GM21360 (cell line): ENCODE measurements at regions not wholly inside any gene's neighbourhood (a gene's known extent, or its start where the extent isn't known, plus 50 kb on each side); places are given as distances from the start of the nearest gene placed in this dataset.

Experiments
- ATAC-seq: cut with Tn5 transposase; IDR thresholded peaks from one replicate; pipeline ENCODE4 v1.9.1; 2021; ENCODE audit warnings: mild to moderate bottlenecking, moderate library complexity; ENCODE audit not compliant: unreplicated experiment

DNA sequence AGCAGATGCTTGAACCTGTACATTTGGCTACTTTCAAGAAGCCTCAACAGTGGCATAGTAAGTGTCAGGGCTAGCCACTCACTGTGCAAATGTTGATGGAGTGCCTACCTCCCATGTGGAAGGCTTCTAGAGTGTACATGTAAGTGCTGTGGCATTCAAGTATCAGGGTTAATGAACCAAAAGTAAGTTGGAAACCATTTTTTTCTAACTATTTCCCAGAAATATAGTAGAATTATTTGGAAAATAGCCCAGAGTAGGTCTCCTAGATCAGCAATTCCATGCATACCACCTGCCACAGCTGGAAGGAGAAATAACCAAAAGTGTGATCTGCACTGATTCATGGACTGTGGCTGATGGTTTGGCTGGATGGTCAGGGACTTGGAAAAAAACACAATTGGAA is 53.3 kb downstream of the FOXD1 start:
- ATAC-seq = no peak

DNA sequence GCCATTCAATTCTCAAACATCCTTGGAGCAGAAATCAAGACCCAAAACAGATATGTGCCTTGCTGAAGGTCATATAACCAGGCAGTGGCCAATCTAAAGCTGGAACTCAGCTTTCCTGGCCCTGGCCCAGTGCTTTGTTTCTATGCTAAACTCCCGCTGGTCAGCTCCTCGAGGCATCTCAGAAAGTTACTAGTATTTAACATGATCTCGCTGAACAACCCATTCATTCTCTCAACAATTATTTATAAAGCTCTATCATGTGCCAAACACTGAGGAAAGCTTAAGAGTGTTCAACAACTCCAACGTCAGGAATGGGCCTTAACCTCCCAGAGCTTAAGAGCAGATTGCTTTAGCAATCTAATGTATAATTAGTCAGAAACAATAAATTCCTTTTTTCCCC is 54.0 kb downstream of the FOXD1 start:
- no peak for ATAC-seq

DNA sequence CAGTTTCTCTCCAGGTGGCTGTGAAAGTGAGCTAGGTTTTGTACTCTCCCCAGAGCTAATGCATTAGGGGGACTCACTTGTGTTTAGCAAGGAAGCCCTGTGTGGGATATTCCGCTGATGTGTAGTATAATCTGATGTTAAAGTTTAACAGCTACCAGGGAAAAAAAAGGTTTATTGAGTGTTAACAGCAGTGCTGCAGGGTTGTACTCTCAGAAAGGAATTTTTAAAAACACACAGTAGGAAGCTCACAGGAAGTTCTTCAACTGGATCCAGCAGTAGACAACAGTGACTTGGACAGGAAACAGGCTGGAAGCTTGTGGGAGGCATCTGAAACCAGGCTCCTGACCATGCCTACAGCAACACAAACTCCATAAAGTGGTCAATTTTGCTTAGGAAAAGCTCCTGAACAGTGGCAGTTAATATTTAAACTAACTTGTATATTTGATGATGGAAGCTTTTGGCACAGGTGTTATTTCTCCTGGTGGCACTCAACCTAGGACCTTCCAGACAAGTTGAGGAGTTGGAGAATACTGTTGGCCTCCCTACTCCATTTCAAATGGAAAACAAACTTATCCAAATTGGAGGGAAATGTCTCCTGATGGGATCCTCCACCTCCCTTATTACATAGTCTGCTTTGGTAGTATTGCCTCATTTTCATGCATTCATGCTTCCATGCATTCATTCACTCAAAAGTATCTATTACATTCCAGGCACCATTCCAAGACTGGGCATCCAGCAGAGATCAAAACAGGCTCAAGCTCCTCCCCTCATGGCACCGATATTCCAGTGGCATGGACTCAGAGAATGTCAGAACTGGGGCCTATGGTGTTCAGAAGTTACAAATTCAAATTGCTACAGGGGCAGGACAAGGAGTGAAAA is 54.7 kb downstream of the FOXD1 start:
- no peak for ATAC-seq

DNA sequence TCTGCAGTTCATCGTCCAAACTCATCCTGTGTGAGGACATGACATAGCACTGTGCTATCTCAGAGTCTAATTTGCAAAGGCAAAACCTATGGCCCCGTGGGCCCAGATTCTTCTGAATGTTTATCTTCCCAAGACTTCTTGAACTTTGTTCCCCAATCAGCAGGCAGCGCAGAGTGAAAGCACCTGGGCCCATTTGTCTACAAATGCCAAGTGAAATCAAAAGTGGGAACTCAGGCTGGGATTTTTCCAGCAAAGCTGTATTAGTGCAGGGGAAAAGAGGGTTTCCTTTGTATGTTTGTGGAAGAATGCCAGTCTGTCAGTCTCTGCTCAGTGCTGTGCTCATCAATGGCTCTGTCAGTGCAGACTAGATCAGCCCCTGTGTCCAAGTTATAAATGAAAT is 55.8 kb downstream of the FOXD1 start:
- ATAC-seq = no peak

DNA sequence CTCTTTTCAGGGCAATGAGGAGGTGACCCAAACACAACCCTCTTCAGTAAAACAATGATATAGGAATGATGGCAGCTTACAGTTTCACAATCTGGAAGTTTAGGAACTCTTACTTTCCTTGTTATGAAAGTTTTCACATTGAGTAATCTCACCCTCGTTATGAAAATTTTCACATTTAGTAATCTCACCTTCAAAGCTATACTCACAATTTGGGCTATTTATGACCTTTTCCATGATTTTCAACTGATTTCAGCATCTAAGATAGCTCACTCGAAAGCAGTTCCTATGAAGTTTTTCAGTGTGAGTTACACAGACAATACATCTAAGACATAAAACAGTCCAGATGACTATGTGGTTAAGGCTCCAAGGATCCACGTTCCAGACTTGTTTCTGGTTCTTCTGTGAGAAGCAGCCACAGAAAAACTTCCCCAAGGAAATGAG is 57.1 kb downstream of the FOXD1 start:
- ATAC-seq = no peak

DNA sequence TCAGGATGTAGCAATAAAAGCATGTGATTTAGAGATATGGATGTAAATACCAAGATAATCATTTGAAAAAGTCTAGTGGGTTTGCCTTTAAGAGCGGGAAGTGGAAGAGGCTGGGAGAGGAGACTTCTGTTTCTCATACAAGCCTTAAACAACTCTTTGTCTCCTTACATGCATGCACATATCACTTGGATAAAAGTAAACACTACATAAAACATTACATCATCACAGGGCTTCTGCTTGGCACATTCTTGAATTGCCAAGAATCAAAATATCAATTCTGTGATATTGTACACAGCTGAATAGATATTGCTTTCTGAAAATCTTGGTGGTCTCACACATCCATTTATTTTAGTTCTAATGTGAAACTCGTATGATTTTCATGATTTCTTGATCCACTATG is 57.6 kb downstream of the FOXD1 start:
- no peak for ATAC-seq

DNA sequence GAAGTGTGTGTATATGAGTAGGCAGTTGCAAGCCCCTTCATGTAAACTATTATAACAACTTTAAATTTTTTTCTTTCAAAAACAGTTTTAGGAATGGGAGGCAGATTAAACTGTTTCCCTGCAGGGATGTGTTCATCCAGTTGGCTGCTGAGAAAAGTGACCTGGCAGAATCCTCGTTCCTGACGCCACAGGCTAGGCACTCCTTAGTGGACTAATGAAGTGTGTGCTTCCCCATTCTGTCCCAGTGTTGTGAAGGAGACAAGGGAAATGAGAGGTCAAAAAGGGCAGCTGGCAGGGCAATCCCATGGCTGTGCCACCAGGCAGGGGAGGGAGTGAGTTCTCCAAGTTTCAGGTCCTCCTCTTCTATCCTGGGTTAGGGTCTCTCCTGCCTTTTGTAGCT is 59.8 kb downstream of the FOXD1 start:
- no peak for ATAC-seq

DNA sequence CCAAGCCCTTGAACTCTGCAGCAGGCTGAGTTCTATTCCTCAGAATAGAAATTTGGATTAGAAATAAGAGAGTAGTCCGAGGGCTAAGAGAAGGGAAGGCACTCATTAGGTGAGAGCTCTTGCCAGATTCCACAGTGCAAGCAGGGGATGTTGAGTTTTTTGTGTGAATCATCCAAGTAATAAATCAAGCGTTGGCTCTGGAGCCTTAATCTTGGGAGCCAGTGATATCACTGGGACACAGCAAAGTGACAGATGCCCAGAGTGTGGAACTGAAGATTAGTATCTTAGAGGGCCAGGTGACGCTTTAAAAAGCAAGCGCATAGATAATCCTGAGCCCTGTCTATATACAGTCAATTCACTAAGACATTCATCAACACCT is 60.3 kb downstream of the FOXD1 start:
- ATAC-seq = no peak

DNA sequence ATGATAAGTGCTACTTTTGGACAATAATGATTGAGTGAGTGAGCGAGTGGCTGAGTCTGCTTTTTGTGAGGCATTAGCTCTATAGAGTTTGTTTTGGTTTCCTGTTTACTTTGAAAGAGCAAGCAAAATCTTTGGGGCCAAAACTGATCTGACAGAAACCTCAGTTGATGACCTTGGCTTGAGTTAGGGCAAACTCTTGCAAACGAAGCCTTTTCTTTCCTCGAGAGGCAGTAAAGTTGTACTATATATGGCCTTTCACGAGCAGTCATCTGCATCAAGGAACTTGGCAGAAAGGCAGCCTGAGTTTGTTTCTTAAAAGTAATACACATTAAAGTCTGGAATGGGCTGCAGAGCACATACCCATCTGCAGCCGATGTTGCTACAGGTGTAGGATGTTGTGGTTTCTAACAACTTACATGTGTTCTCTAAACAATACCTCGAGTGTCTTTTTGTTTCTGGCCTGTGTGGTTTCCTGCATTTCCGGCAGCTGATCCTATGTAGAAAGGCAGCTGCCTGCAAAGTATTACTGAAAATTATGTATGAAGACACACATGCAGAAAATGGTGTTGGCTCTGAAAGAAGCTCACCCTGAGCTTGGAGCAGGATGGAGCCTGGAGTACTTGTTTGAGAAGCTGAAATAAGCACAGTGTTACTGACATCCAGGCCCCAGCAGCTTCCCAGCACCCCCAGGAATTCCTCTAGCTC is 60.8 kb downstream of the FOXD1 start:
- ATAC-seq = peak; percentile 92

DNA sequence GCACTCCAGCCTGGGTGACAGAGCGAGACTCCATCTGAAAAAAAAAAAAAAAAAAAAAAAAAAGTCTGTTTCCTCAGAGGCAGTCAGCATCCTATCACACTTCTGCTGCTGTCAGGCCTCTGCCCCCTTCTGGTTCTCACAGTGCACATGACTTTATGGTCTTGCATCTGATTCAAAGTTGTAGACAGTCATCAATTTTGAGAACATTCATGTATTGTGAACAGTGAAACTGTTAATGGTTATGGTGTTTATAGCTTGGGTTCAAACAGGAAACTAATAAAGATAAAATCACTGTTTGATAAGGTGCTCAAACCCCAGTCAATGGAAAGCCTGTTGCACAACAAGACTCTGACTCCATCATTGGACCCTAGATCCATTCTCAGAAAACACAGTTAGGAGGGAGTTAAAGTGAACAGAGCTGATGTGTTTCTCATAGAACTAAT is 61.4 kb downstream of the FOXD1 start:
- no peak for ATAC-seq

DNA sequence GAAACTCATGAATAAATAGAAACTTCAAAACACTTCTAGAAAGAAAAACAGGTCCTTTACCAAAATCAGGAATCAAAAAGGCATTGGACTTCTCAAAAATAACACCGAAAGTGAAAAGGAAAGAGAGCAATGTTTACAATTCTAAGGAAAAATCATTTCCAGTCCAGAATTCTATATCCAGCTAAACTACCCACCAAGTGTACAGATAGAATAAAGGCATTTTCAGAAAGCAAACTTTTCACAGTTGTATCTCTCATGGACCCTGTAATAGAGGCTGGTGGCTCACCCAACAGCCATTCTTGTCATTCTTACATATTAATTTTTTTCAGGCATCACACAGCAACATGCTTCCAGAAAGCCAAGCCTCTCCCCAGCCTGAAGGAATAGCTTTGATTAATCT is 63.7 kb downstream of the FOXD1 start:
- ATAC-seq = no peak

DNA sequence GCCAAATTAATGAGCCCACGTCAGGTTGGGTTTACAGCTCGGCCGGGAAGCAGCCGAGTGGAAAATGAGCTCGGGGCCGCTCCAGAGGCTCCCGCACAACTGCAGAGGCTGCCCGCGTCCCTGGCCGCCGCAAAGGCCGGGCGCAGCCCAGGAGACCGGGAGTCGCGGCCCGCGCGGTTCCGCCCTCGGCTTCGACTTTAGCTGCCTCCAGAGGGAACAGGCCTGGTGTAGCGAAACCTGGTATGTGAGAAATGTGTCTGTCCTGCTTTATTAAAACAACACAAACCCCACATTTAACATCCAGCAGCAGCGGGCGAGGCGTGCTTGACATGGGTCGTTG is 66.2 kb downstream of the FOXD1 start:
- no peak for ATAC-seq

DNA sequence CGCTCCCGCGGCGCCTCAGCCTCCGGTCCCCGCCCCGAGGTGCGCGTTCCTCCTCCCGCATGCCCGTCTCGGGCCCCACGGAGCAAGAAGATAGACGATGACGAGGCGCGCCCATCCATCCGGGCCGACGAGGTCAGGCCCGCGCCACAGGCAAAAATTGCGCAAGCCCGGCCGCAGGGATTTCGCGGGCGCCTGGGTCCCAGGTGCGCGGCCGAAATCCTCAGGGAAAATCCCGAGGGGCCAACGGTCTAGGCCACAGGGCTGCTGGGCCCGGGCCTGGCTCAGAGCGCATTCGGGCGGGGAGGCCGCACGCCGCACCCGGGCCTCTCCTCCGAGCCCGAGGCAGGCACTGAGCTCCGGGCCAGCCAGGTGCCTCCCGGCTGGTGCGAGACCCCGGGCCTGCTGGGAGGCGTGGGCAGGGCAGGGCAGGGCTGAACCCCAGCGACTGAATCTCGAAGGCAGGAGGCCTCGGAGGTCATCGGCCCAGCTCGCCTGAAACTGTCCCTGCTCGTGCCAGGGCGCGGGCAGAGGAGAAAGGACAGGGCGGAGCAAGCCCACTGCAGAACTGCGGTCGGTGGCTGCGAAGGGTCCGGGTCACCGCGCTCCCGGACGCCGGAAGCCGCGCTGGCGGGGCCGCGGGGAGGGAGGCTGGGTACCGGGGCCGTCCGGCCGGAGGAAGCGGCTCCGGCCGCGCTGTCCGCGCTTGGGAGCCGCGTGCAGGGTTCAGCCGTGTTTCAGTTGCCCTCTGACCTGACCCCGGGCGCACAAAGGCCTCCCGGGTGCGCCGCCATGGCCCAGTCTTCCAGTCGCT is 66.8 kb downstream of the FOXD1 start:
- ATAC-seq = no peak

DNA sequence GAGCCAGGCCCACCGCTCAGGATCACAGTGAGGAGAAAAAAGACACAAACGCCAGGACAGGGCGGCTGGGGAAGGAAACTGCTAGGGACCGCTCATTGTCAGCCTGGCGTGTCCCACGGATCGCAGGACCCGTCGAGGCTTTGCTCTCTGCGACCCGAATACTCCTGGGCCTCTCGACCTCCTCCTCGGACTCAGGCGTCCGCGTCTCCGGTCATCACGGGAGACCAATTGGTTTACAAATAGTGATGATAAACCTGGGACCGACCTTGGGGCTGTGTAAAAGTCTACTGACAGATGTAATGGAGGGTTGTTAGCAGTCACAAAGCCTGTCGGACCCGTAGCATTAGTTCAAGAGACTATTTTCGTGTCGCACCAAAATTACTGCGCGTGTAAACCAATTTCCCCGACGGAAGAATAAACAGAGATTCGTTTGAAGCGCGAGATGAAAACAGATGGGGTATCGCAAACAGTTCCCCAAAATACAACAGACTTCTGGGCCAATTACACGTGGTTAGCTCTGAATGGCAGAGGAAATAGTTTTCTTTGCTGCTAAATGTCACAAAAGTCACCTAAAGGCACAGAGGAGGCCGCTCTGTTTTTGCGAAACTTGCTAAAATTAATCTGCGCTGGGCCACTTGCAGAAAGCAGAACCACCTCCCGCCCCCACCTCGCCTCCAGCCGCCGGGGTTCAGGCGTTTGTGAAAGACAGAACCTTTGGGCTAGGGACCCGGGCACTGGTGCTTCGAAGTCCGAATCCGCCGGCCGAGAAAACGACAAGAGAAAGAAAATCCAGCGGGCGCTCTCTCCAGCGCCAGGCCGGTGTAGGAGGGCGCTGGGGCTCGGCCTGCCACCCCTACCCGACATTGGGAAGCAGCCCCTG is 67.6 kb downstream of the FOXD1 start:
- no peak for ATAC-seq

DNA sequence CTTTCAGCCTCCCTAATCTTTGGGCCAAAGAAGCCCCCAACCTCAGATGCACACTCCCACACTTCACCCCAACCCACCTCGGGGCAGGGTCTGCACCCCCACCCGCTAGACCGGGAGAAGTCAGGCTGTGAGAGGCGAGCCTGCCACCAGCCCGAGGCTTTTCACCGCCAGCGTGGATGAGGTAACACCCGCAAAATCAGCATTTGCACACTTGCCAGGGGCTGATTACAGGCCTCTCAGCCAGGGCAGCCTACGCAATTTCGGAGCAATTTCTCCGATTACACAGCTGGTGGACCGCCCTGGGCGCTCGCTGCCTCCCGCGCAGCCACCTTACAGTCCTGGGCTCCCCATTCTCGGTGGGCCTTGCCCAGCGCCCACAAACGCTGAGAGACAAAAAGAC is 68.5 kb downstream of the FOXD1 start:
- ATAC-seq = no peak

DNA sequence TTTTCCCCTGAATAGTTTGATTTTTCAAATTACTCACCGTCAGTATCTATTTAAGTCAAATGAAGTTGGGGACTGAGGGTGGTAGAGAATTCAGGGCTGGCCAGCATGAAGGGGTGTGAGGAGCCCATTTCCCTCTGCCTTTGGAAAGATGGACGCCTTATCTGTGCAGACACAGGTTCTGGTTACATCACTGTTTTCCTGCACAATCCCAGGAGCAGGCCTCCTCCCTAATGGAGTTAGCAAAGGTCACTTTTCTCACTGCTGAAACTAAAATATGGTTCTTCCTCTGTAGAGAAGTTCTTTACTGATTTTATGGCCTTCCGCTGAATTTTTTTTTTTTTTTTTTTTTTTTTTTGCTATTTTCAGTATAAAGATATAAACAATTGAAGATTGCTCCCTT is 69.1 kb downstream of the FOXD1 start:
- no peak for ATAC-seq

DNA sequence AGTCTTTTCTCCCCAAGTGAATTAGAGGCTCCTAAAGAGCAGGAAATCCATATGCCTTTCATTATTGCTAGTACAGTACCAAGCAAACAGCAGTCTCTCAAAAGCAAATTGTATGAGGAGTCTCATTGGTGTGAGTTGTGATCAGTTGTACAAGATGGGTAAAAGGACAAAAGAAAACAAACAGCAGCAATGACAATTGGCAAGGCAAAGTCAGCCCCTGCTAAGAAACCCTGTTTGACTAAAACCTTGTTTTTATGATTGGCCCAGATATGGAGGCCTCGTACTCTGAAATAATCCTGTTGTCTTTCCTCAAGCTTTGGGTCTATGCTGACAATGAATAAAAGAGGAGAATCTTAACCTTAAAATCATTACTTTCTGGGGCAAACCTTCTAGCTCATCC is 69.8 kb downstream of the FOXD1 start:
- ATAC-seq = no peak

DNA sequence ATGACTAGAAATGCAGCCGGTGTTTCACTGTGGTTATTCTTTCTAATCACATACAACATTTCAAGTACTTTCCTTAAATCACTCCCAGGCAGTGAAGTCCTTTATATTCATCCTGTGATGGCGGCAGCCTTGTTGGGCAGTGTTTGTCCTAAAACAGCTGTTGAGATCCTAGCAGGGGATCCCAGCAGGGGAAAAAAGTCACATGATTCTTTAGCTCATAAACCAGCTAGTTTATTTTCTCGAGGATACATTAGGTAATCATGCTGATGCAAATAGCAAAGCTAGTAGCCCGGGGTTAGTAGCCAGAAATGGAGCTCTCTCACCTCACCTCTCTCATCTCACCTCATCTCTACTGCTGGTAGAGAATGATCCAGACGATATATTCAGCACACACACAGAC is 70.5 kb downstream of the FOXD1 start:
- no peak for ATAC-seq

DNA sequence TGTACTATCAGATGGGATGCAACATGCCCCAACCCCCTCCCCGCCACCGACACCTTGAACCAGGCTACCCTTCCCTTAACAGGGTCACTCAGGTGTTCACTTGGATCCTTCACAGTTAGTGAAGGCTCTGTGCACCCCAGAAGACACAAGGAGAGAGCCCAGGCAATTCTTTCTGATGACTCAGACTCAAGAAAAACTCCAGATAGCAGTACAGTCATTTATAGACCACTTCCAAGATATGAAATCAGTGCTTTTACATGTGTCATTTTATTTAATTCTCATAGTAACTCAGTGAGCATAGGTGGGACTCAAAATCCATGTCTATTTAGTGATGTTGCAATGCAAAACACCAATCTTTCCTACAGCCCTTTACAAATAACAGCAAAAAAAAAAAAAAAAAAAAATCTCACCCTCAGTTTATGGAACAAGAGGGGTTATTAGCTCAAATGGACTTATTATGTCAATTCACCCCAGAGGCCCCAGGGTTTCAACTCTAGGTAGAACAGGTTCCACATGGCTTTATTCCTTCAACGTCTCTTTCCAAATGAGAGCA is 71.9 kb downstream of the FOXD1 start:
- ATAC-seq = no peak

DNA sequence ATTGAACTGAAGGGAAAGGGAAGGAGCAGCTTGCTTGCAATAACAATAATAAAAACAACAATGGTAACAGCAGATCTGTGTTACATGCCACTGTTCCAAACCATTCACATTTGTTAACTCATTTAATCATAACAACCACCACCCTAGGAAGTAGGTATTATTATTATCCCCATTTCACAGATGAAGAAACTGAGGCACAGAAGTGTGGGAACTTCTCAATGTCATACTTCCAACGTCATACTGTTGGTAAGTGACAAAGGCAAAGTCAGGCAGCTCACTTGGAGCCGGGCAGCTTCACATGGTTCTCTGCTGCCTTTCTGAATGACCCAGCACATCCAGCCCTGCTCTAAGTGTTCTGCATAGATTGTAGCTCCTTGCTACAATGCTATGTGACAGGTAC is 72.6 kb downstream of the FOXD1 start:
- ATAC-seq = no peak

DNA sequence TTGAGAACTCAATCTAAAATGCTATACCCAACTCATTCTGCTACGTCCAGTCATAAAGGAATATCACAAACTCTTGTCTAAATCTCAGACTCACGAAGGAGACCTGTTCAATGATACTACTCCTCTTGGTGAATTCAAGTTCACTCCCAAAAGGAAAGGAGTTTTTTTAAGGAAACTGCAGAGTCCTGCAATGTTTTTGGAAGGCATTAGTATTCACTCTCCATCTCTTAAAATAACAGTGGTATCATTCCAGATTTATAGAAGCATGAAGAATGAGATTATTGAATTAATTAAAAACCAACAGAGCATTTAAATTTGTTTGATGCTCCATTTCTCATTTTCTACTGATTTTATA is 73.4 kb downstream of the FOXD1 start:
- no peak for ATAC-seq
